ENCODE measurements at regions not wholly inside any gene's neighbourhood (a gene's known extent, or its start where the extent isn't known, plus 50 kb on each side); places are given as distances from the start of the nearest gene placed in this dataset.

- H3K36me3 ChIP-seq = no peaks in the 10 kb centered on the region
- H3K4me1 ChIP-seq = no peaks in the 10 kb centered on the region
- no peak overlapping the region for H3K27ac ChIP-seq
- no peak overlapping the region for H3K4me3 ChIP-seq
- no peaks in the 10 kb centered on the region for H3K27me3 ChIP-seq
- no peaks in the 10 kb centered on the region for H3K9me3 ChIP-seq
- TF ChIP-seq POLR2A (IDR thresholded peaks at IDR 0.05) = no peak
- TF ChIP-seq, protein P1, sequence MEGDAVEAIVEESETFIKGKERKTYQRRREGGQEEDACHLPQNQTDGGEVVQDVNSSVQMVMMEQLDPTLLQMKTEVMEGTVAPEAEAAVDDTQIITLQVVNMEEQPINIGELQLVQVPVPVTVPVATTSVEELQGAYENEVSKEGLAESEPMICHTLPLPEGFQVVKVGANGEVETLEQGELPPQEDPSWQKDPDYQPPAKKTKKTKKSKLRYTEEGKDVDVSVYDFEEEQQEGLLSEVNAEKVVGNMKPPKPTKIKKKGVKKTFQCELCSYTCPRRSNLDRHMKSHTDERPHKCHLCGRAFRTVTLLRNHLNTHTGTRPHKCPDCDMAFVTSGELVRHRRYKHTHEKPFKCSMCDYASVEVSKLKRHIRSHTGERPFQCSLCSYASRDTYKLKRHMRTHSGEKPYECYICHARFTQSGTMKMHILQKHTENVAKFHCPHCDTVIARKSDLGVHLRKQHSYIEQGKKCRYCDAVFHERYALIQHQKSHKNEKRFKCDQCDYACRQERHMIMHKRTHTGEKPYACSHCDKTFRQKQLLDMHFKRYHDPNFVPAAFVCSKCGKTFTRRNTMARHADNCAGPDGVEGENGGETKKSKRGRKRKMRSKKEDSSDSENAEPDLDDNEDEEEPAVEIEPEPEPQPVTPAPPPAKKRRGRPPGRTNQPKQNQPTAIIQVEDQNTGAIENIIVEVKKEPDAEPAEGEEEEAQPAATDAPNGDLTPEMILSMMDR (IDR thresholded peaks at IDR 0.05 in 4 of 5, conservative IDR thresholded peaks at IDR 0.05 in 1 of 5) = no peak
- DNase-seq (no peak), ATAC-seq (no peak)
- in situ Hi-C loops (cut with MboI; ENCODE audit: low sequenced_read_pairs in 4 of 4) (no loop called here), intact Hi-C loops (cut with DNase I; ENCODE audit: low total_unique reads) (no loop called here)
These were observed 56.5 kb downstream of the CT47B1 start for GRCh38 chrX:120819126-120819525.

GRCh38 chrX:120813982-120814381, 61.7 kb downstream of the CT47B1 start:
- Histone ChIP-seq H3K4me3 (no peak overlapping the region), H3K4me1 (no peaks in the 10 kb centered on the region), H3K36me3 (no peaks in the 10 kb centered on the region), H3K9me3 (no peaks in the 10 kb centered on the region), H3K27me3 (peaks cover 0 to 4% (median 0%) of the 10 kb centered on the region in 3 donors), H3K27ac (no peak overlapping the region)
- ATAC-seq (no peak), DNase-seq (no peak)
- intact Hi-C loops (cut with DNase I; ENCODE audit: low total_unique reads) = no loop called here
- TF ChIP-seq, protein P1 (IDR thresholded peaks at IDR 0.05 in 4 of 5, conservative IDR thresholded peaks at IDR 0.05 in 1 of 5) = no peak
- no peak for TF ChIP-seq POLR2A (IDR thresholded peaks at IDR 0.05)
- in situ Hi-C loops (cut with MboI; ENCODE audit: low sequenced_read_pairs in 4 of 4) = no loop called here

DNA sequence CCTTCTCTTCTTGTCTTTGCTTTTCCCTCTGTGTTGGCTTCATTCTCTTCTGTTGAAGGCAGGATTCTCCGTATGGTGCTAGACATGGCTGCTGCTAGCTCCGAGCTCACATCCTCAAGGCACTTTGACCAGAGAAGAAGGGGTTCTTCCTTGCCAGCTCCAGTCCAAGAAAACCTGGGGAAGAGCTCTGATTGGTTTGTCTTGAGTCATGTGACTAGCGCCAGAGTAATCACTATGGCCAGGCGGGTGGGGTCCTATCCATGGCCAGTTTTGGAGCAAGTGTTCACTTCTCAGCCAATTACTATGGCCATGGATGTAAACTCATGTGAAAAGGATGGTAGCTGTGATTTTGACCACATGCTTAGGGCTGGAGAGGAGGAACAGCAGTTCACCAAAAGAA, 74.2 kb downstream of the CT47B1 start:
- Histone ChIP-seq H3K4me3 (no peak overlapping the region), H3K4me1 (no peaks in the 10 kb centered on the region), H3K9me3 (no peaks in the 10 kb centered on the region), H3K27me3 (no peaks in the 10 kb centered on the region), H3K27ac (no peak overlapping the region), H3K36me3 (no peaks in the 10 kb centered on the region)
- in situ Hi-C loops (cut with MboI; ENCODE audit: low sequenced_read_pairs in 4 of 4) (no loop called here), intact Hi-C loops (cut with DNase I; ENCODE audit: low total_unique reads) (no loop called here)
- ATAC-seq (no peak), DNase-seq (no peak)
- no peak for TF ChIP-seq POLR2A (IDR thresholded peaks at IDR 0.05)
- TF ChIP-seq, protein P1 (IDR thresholded peaks at IDR 0.05 in 4 of 5, conservative IDR thresholded peaks at IDR 0.05 in 1 of 5) = no peak

GRCh38 chrX:120797188-120797851, 78.3 kb downstream of the CT47B1 start:
- H3K27ac ChIP-seq = peak overlapping the region in 2 of 4 donors; percentile 34 to 45
- no peak for TF ChIP-seq POLR2A (IDR thresholded peaks at IDR 0.05)
- TF ChIP-seq, protein P1 (IDR thresholded peaks at IDR 0.05 in 4 of 5, conservative IDR thresholded peaks at IDR 0.05 in 1 of 5) = no peak
- H3K27me3 ChIP-seq = no peaks in the 10 kb centered on the region
- H3K4me3 ChIP-seq = no peak overlapping the region
- H3K36me3 ChIP-seq = no peaks in the 10 kb centered on the region
- H3K9me3 ChIP-seq = no peaks in the 10 kb centered on the region
- H3K4me1 ChIP-seq = no peaks in the 10 kb centered on the region
- in situ Hi-C loops (cut with MboI; ENCODE audit: low sequenced_read_pairs in 4 of 4) = no loop called here
- intact Hi-C loops (cut with DNase I; ENCODE audit: low total_unique reads) = no loop called here
- ATAC-seq = peak in 1 of 2 donors; percentile 33
- no peak for DNase-seq

DNA sequence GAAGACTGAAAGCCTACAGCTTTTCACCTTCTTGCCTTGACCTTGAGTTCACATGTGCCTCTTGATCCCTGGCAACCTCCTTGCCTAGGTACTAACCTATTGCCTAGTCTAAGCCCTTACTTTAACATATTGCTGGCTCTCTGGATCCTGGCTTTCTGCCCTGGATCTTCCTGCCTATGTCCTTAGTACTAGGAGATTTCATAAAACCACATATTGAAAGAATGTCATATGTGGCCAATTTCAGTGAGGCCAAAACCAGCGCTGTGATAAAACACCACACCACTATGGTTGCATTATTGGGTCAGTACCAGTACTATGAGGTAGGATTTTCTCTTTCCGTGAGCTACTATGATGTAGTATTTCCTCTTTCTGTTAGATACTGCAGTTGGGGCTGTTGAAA, 80.4 kb downstream of the CT47B1 start:
- Histone ChIP-seq H3K27me3 (no peaks in the 10 kb centered on the region), H3K27ac (peak overlapping the region in 3 of 4 donors; percentile 6 to 37 (median 22)), H3K36me3 (no peaks in the 10 kb centered on the region), H3K4me3 (no peak overlapping the region), H3K4me1 (peaks cover 3% of the 10 kb centered on the region in 2 donors), H3K9me3 (no peaks in the 10 kb centered on the region)
- intact Hi-C loops (cut with DNase I; ENCODE audit: low total_unique reads) = no loop called here
- DNase-seq = no peak
- in situ Hi-C loops (cut with MboI; ENCODE audit: low sequenced_read_pairs in 4 of 4) = no loop called here
- no peak for TF ChIP-seq POLR2A (IDR thresholded peaks at IDR 0.05)
- TF ChIP-seq, protein P1 (IDR thresholded peaks at IDR 0.05 in 4 of 5, conservative IDR thresholded peaks at IDR 0.05 in 1 of 5) = no peak
- ATAC-seq = no peak

All from gastrocnemius medialis (tissue), 4 donors.